ENCODE measurements at regions not wholly inside any gene's neighbourhood (a gene's known extent, or its start where the extent isn't known, plus 50 kb on each side); places are given as distances from the start of the nearest gene placed in this dataset.

- TF ChIP-seq POLR2AphosphoS5 (IDR thresholded peaks at IDR 0.05; ENCODE audit: low read depth, low read length) (no peak), REST (IDR thresholded peaks at IDR 0.05; ENCODE audit: insufficient read depth in 1 of 2, low read depth in 2 of 2, low read length in 2 of 2) (no peak), TAF1 (IDR thresholded peaks at IDR 0.05; ENCODE audit: borderline replicate concordance, insufficient read depth, low read length) (no peak)
Measured at GRCh38 chr22:26797910-26798309, 140.5 kb downstream of the MIAT start.

Measured in PFSK-1 (cell line).